ENCODE measurements at regions not wholly inside any gene's neighbourhood (a gene's known extent, or its start where the extent isn't known, plus 50 kb on each side); places are given as distances from the start of the nearest gene placed in this dataset.

- TF ChIP-seq CTCF (IDR thresholded peaks at IDR 0.05) (no peak), POLR2A (IDR thresholded peaks at IDR 0.05) (no peak)
Observed at GRCh38 chr4:157961229-157961990, 211.4 kb downstream of the GASK1B start.

All from uterus (tissue), 2 donors.